H9 (cell line): ENCODE measurements at regions not wholly inside any gene's neighbourhood (a gene's known extent, or its start where the extent isn't known, plus 50 kb on each side); places are given as distances from the start of the nearest gene placed in this dataset.

Experiments
- DNase-seq: peaks from one replicate; pipeline ENCODE4 v3.0.0-alpha.2; 2017
- H2AFZ ChIP-seq: one replicate; pipeline ENCODE4 v1.6.1; 2013; ENCODE audit warnings: mild to moderate bottlenecking, low read length, control low read depth, moderate library complexity
- H2AK5ac ChIP-seq: 2 replicates; pipeline ENCODE4 v1.6.1; 2013; ENCODE audit warnings: low read length, control low read depth, mixed read lengths; ENCODE audit not compliant: insufficient read length
- H2BK120ac ChIP-seq: one replicate; pipeline ENCODE4 v1.6.1; 2013; ENCODE audit warnings: low read depth, mild to moderate bottlenecking, low read length, control low read depth, inconsistent platforms; ENCODE audit not compliant: poor library complexity, severe bottlenecking
- H2BK12ac ChIP-seq: 2 replicates; pipeline ENCODE4 v1.6.1; 2013; ENCODE audit warnings: low read length, control low read depth, mixed read lengths, low read depth; ENCODE audit not compliant: insufficient read length
- H2BK15ac ChIP-seq: 2 replicates; pipeline ENCODE4 v1.6.1; 2013; ENCODE audit warnings: low read depth, low read length, control low read depth
- H2BK20ac ChIP-seq: one replicate; pipeline ENCODE4 v1.6.1; 2013; ENCODE audit warnings: low read depth, mild to moderate bottlenecking, low read length, control low read depth, inconsistent platforms; ENCODE audit not compliant: poor library complexity, severe bottlenecking
- H2BK5ac ChIP-seq: 2 replicates; pipeline ENCODE4 v1.6.1; 2013; ENCODE audit warnings: low read length, control low read depth, mixed read lengths; ENCODE audit not compliant: insufficient read length
- H3K14ac ChIP-seq: 2 replicates; pipeline ENCODE4 v1.6.1; 2013; ENCODE audit warnings: low read length, control low read depth; ENCODE audit not compliant: insufficient read depth
- H3K18ac ChIP-seq: 2 replicates; pipeline ENCODE4 v1.6.1; 2013; ENCODE audit warnings: low read depth, mild to moderate bottlenecking, mixed read lengths, low read length, control low read depth; ENCODE audit not compliant: insufficient read length
- H3K23ac ChIP-seq: 2 replicates; pipeline ENCODE4 v1.6.1; 2013; ENCODE audit warnings: low read length, control low read depth, mixed read lengths, low read depth; ENCODE audit not compliant: insufficient read length
- H3K23me2 ChIP-seq: 2 replicates; pipeline ENCODE4 v1.6.1; 2013; ENCODE audit warnings: low read depth, mild to moderate bottlenecking, mixed read lengths, low read length, control low read depth; ENCODE audit not compliant: insufficient read length, poor library complexity, severe bottlenecking
- H3K27ac ChIP-seq: 2 replicates; pipeline ENCODE4 v1.5.1; 2013; ENCODE audit warnings: low read length, control low read depth, mixed read lengths, low read depth; ENCODE audit not compliant: insufficient read length
- H3K27me3 ChIP-seq: 2 replicates; pipeline ENCODE4 v1.6.1; 2013; ENCODE audit warnings: low read length, control low read depth, inconsistent platforms; ENCODE audit not compliant: insufficient read depth
- H3K4ac ChIP-seq: 2 replicates; pipeline ENCODE4 v1.6.1; 2013; ENCODE audit warnings: low read depth, mild to moderate bottlenecking, control low read depth, inconsistent platforms, low read length, moderate library complexity
- H3K4me1 ChIP-seq: 2 replicates; pipeline ENCODE4 v1.6.1; 2013; ENCODE audit warnings: low read length, control low read depth, inconsistent platforms; ENCODE audit not compliant: insufficient read depth
- H3K4me2 ChIP-seq: 2 replicates; pipeline ENCODE4 v1.6.1; 2013; ENCODE audit warnings: low read length, control low read depth, mixed read lengths; ENCODE audit not compliant: insufficient read length, insufficient read depth
- H3K56ac ChIP-seq: 2 replicates; pipeline ENCODE4 v1.6.1; 2013; ENCODE audit warnings: low read depth, mild to moderate bottlenecking, mixed read lengths, low read length, control low read depth; ENCODE audit not compliant: insufficient read length
- H3K79me1 ChIP-seq: 2 replicates; pipeline ENCODE4 v1.6.1; 2013; ENCODE audit warnings: low read depth, mild to moderate bottlenecking, moderate library complexity, low read length, control low read depth, inconsistent platforms; ENCODE audit not compliant: insufficient read depth, poor library complexity, severe bottlenecking
- H3K79me2 ChIP-seq: 2 replicates; pipeline ENCODE4 v1.6.1; 2013; ENCODE audit warnings: low read length, control low read depth, inconsistent platforms; ENCODE audit not compliant: insufficient read depth
- H3K9ac ChIP-seq: 2 replicates; pipeline ENCODE4 v1.6.1; 2013; ENCODE audit warnings: low read length, control low read depth, mixed read lengths; ENCODE audit not compliant: insufficient read length; ENCODE audit errors: extremely low read depth
- H3K9me3 ChIP-seq: one replicate; pipeline ENCODE4 v1.6.1; 2013; ENCODE audit warnings: low read depth, low read length, inconsistent platforms; ENCODE audit not compliant: control insufficient read depth
- H3T11ph ChIP-seq: one replicate; pipeline ENCODE4 v1.6.1; 2013; ENCODE audit warnings: mild to moderate bottlenecking, low read length, control low read depth, inconsistent platforms
- H4K20me1 ChIP-seq: one replicate; pipeline ENCODE4 v1.6.1; 2013; ENCODE audit not compliant: control insufficient read depth, insufficient read length, insufficient read depth
- H4K5ac ChIP-seq: 2 replicates; pipeline ENCODE4 v1.6.1; 2013; ENCODE audit warnings: low read depth, mild to moderate bottlenecking, mixed read lengths, low read length, control low read depth; ENCODE audit not compliant: insufficient read length
- H4K8ac ChIP-seq: replicated peaks from 2 replicates; pipeline ENCODE4 v1.6.1; 2013; ENCODE audit warnings: low read length, control low read depth, mixed read lengths, low read depth; ENCODE audit not compliant: insufficient read length
- H4K91ac ChIP-seq: 2 replicates; pipeline ENCODE4 v1.6.1; 2013; ENCODE audit warnings: low read depth, mild to moderate bottlenecking, moderate library complexity, mixed read lengths, low read length, control low read depth; ENCODE audit not compliant: insufficient read length
- H3K27ac Mint-ChIP-seq, 3 experiments: 2 replicates in 2 of 3; 3 replicates in 1 of 3; pipeline ENCODE4 v1.8.0; 2020 to 2021; ENCODE audit warnings: mixed read lengths in 3 of 3, mild to moderate bottlenecking in 1 of 3, moderate library complexity in 1 of 3
- H3K27me3 Mint-ChIP-seq: 2 replicates; pipeline ENCODE4 v1.8.0; 2021; ENCODE audit warnings: low read depth, mild to moderate bottlenecking, moderate library complexity, mixed read lengths
- H3K36me3 Mint-ChIP-seq, 3 experiments: 2 replicates in 2 of 3; 3 replicates in 1 of 3; pipeline ENCODE4 v1.8.0; 2020 to 2021; ENCODE audit warnings: low read depth in 3 of 3, mixed read lengths in 3 of 3; ENCODE audit not compliant: insufficient read depth in 1 of 3
- H3K4me1 Mint-ChIP-seq, 2 experiments: 2 replicates each; pipeline ENCODE4 v1.8.0; 2020; ENCODE audit warnings: mixed read lengths in 2 of 2
- H3K4me3 Mint-ChIP-seq, 2 experiments: 2 replicates in 1 of 2; 3 replicates in 1 of 2; pipeline ENCODE4 v1.8.0; 2020 to 2021; ENCODE audit warnings: mild to moderate bottlenecking in 2 of 2, mixed read lengths in 2 of 2, moderate library complexity in 1 of 2
- H3K9me3 Mint-ChIP-seq, 2 experiments: 2 replicates in 1 of 2; 3 replicates in 1 of 2; pipeline ENCODE4 v1.8.0; 2020; ENCODE audit warnings: mild to moderate bottlenecking in 2 of 2, mixed read lengths in 2 of 2, moderate library complexity in 1 of 2
- CTCF ChIP-seq: fragments of 200-600 bp; sonication (generic); conservative IDR thresholded peaks from 3 replicates; pipeline ENCODE4 v1.8.0; 2021; ENCODE audit warnings: antibody characterized with exemption, mild to moderate bottlenecking
- WGBS: extraction: QIAGEN DNeasy Blood & Tissue Kit; methylation state at CpG from one replicate; pipeline ENCODE4 v1.1.7; 2013; ENCODE audit warnings: missing lambda C conversion rate, low lambda C conversion rate, mixed read lengths; ENCODE audit not compliant: insufficient read length; ENCODE audit errors: extremely low coverage; 5-methylcytosine and 5-hydroxymethylcytosine counted together

- Mint-ChIP-seq H3K4me1 (peaks cover 3 to 8% of the 10 kb centered on the region in 2 experiments; a peak in 3 of 4 replicates), H3K27ac (no peak overlapping the region), H3K4me3 (no peak overlapping the region), H3K9me3 (no peaks in the 10 kb centered on the region; a peak in 1 of 5 replicates), H3K27me3 (peaks cover 4% of the 10 kb centered on the region), H3K36me3 (no peaks in the 10 kb centered on the region; a peak in 1 of 7 replicates)
- Histone ChIP-seq H4K20me1 (no peaks in the 10 kb centered on the region), H2AFZ (no peak overlapping the region), H3K18ac (no peak overlapping the region), H3K79me2 (no peaks in the 10 kb centered on the region), H3K4me1 (no peaks in the 10 kb centered on the region; the same call in 1 of the 2 replicates), H3K27me3 (no peaks in the 10 kb centered on the region), H2BK20ac (no peak overlapping the region), H2AK5ac (no peak overlapping the region), H3K9ac (no peak overlapping the region), H3T11ph (no peak overlapping the region), H2BK15ac (no peak overlapping the region), H3K14ac (no peak overlapping the region), H4K8ac (no peak overlapping the region), H2BK120ac (no peak overlapping the region), H3K27ac (no peak overlapping the region), H2BK12ac (no peak overlapping the region), H3K4me2 (no peak overlapping the region), H4K5ac (no peak overlapping the region), H2BK5ac (no peak overlapping the region), H3K23ac (no peak overlapping the region), H4K91ac (no peak overlapping the region), H3K23me2 (no peaks in the 10 kb centered on the region), H3K9me3 (no peaks in the 10 kb centered on the region), H3K4ac (no peak overlapping the region), H3K56ac (no peak overlapping the region), H3K79me1 (no peaks in the 10 kb centered on the region)
- no peak for DNase-seq
- TF ChIP-seq CTCF: no peak
- no CpG with 5 or more reads among the region's 13 CpGs for WGBS
These were observed 126.9 kb downstream of the FAM53A start for GRCh38 chr4:1557221-1557597.
